Amygdala (tissue), 56 donors: ENCODE measurements at regions not wholly inside any gene's neighbourhood (a gene's known extent, or its start where the extent isn't known, plus 50 kb on each side); places are given as distances from the start of the nearest gene placed in this dataset.
A peak's percentile ranks its signal among the peaks of the same experiment; 100 is the strongest.
"Not testable (repeated sequence)": the region's sequence is repeated elsewhere in the genome, so short reads cannot be mapped to it uniquely, and the experiment has no call there.

Experiments used
- DNase-seq, 56 donors: peaks; one replicate each; lab custom pipeline; 2025; lab: John Stamatoyannopoulos, UW

DNA sequence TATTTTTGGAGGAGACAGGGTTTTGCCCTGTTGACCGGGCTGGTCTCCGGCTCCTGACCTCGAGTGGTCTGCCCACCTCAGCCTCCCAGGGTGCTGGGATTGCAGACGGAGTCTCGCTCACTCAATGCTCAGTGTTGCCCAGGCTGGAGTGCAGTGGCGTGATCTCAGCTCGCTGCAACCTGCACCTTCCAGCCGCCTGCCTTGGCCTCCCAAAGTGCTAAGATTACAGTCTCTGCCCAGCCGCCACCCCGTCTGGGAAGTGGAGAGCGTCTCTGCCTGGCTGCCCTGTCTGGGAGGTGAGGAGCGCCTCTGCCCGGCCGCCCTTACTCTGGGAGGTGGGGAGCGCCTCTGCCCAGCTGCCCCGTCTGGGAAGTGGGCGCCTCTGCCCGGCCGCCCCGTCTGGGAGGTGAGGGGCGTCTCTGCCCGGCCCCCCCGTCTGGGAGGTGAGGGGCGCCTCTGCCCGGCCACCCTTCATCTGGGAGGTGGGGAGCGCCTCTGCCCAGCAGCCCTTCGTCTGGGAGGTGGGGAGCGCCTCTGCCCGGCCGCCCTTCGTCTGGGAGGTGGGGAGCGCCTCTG is 249.8 kb upstream of the USP15 start:
- DNase-seq, result not testable (repeated sequence)

GRCh38 chr12:62010973-62011372 is 249.2 kb upstream of the USP15 start:
- not testable (repeated sequence) for DNase-seq

DNA sequence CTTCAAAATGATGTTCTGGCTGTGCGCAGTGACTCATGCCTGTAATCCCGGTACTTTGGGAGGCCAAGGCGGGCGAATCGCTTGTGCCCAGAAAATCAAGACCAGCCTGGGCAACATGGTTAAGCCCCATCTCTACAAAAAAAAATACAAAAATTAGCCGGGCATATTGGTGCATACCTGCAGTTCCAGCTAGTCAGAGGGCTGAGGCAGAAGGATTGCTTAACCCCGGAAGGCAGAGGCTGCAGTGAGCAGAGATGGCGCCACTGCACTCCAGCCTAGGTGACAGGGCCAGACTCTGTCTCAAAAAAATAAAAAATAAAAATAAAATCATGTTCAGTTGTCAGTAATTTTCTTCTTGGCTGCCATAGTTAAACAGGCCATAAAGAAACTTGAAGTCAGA is 245.9 kb upstream of the USP15 start:
- no peak for DNase-seq

DNA sequence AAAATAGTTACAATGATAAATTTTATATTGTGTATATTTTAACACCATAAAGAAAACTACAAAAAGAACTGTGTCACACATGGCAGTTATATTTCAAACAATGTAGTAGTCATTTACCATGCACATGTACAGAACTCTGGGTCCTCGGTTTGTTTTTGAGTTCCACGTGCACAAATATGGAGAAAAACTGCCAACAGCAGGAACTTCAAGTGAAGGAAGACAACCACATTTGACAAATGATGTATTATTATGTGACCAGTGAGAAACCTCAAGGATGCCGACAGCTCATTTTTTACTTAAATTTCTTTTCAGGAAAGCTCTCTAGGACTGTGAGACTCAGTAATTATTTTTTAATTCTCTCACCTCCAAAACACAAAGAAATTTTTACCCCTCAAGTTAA is 244.2 kb upstream of the USP15 start:
- no peak for DNase-seq

- DNase-seq, result no peak
These were observed 238.4 kb upstream of the USP15 start for GRCh38 chr12:62021808-62022207.

DNA sequence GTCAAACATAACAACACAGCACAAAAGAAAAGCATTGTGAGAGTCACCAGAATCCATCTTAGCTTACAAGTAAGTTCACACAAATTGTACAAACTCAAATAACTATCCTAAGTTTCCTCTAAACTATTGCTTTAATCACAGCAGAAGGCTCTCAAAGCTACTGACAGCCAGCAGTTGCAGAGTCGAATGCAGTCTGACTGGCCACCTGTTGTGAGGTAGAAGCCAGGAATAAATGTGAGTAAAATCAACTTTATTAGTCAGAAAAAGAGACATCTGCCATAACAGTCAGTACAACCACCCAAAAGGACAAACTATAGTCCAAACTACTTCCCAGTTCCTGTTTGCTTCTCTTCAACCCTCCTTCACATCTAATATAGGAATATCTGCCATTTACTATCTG is 231.7 kb upstream of the USP15 start:
- no peak for DNase-seq

DNA sequence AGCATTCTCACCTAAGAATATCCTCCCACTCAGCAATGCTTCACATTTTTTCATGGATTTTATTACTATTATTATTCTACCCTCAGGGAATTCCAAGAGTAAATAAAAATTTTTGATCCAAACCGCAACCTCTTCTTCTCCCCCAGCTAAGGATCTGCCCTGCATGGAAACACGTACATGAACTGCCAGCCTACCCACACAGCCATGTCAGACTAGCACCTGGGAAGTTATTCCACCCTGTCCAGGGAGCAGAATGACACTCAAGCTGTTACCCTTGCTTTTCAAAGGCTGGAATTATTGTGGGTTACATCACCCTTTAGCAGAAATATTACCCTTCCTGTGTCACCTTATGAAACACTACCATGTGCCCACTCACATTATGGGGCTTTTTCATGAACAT is 227.3 kb upstream of the USP15 start:
- no peak for DNase-seq

DNA sequence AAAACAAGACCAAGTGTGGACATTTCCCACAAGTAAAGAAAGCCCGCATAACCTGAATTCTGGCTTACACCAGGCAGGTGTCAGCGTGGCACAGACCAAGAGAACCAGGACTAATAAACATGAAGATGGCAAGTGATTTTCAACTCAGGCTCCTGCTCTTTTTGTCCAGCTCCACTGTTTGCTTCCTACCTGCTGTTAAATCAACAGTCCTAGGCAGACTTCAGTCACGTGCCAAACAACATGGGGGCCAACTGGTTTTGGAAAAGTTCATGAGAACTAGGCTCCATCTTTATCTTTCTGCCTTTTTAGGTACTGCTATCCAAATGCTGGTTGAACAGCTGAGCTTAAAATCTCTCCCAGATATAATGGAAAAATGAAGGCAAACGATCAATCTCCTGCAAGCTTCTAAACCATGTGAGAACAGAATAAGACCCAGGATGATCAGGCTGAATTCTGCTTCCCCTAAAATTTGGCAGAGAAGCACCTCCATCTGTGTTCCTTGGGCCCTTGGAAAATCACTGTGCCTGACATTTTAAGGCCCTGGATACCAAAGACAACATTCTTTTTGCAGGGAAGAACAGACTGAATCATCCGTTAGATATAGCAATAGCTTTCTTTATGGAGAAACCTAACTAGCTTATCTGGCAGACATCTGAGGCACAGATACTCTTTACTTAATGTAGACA is 215.6 kb upstream of the USP15 start:
- DNase-seq, result no peak

DNA sequence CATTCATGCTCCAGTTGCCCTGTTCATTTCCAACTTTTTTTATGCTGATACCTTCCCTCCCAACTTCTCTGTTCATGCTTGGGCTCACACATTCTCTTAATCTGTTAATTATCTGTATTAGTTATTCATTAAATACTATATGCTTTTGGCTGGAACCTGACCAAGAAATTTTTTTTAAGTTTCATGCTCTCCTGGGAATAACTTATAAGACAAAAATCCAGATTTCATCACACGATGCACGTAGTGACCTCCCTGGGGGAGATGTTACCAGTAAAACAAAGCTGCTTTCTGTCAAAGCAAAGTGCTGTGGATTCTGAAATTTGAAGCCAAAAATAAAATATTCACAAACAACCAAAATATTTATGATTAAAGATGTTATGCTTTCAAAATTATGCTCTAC is 215.0 kb upstream of the USP15 start:
- DNase-seq, result no peak

DNA sequence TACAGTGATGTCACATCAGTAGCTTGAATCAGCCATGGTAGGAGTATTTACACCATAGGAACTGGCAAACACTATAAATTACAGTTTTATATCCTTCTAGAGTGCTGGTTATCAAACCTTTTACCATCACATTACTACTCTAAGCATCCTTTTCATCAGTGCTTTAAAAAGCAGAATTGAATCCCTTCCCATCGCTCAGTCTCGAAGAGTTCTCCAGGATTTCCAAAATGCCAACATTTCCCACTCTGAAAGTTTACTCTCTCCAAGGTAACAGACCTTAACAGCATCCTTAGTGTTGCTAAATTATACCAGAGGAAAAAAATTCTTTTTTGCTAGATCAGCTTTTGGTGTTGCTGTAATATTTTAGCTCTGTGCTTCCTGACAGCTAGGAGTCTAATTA is 209.4 kb upstream of the USP15 start:
- no peak for DNase-seq

GRCh38 chr12:62069976-62070375 is 190.2 kb upstream of the USP15 start:
- no peak for DNase-seq

DNA sequence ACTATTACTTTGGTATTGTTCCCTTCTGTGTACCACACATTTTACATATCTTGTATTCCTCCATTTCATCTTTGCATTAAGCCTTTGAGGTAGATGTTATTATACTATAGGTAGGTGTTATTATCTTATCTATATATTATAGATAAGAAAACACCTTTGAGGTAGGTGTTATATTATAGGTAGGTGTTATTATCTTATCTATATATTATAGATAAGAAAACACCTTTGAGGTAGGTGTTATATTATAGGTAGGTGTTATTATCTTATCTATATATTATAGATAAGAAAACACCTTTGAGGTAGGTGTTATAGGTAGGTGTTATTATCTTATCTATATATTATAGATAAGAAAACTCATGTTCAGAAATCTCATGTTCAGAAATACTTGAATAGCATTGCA is 187.0 kb upstream of the USP15 start:
- DNase-seq, result not testable (repeated sequence)

GRCh38 chr12:62075870-62076269 is 184.3 kb upstream of the USP15 start:
- DNase-seq, result no peak

GRCh38 chr12:62078020-62078419 is 182.2 kb upstream of the USP15 start:
- DNase-seq, result no peak

GRCh38 chr12:62082448-62082847 is 177.8 kb upstream of the USP15 start:
- no peak for DNase-seq

- no peak for DNase-seq
These were observed 162.1 kb upstream of the USP15 start for GRCh38 chr12:62098132-62098531.

GRCh38 chr12:62103748-62104147 is 156.5 kb upstream of the USP15 start:
- no peak for DNase-seq

DNA sequence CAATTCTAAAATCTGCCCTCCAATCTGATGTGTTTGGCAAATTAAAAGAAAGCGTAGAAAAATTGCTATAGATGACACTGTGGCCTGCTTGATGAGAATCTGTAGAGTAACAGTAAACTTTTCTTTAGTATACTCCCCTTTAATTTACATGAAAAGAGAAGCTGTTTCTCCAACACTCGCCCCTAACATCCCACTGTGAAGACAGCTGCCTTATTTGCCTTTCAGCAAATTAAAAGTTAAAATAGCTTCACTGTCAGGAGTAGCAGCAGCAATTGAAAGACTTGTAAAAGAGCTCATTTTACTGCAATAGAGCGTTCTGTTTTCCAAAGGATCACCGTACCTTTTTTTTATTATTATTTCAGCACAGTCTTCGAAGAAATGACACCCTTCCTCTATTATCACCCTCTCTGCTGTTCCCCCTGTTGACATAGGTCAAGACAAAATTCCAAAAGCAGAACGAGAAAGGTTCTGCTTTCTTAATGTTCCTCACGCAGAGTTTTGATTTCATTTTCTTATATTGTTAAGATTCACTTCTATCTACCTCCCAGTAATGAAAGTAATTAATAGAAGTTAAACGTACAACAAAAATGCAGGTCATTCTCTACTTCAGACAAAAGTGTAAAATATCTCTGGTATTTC is 153.5 kb upstream of the USP15 start:
- no peak for DNase-seq

GRCh38 chr12:62113366-62114011 is 146.7 kb upstream of the USP15 start:
- DNase-seq, result no peak

DNA sequence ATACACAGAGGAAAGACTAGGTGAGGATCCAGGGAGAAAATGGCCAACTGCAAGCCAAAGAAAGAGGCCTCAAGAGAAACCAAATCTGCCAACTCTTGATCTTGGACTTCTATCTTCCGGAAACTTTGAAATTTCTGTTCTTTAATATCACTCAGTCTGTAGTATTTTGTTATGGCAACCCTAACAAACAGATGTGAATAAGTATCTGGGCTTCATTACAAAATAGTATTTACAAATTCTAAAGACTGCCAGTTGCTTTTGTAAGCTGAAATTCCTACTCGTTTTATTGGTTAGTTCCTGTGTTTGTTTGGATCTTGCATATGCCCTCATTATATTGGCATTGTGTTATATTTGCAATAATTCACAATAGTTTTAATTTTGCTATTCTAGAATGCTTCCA is 143.2 kb upstream of the USP15 start:
- no peak for DNase-seq

GRCh38 chr12:62123721-62124203 is 136.4 kb upstream of the USP15 start:
- DNase-seq, result peak in 14 of 56 donors; percentile 1 to 22 (median 6)

- no peak for DNase-seq
These were observed 132.7 kb upstream of the USP15 start for GRCh38 chr12:62127516-62127915.
